ENCODE measurements at regions not wholly inside any gene's neighbourhood (a gene's known extent, or its start where the extent isn't known, plus 50 kb on each side); places are given as distances from the start of the nearest gene placed in this dataset.

DNA sequence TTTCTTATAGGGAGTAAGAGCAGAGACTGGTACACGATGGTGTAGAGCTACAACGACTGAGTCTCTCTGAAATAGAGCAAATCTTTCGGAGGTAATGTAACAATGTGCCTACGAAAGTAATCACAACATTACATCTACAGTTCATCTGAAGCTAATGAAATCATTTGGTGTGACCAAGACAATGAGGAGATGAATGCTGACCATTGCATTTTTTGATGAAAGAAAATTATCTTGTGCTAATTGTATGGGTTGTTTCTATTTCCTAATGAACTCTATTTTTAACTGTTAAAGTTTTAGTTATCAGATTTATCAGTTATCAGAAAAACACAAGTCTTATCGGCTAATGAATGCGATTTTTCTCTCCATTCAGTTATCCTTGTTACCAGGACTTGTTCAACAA is 913.4 kb downstream of the SLITRK6 start:
- no peak for FAIRE-seq
- Mint-ChIP-seq H3K36me3 (ENCODE audit: low read depth, unreplicated experiment) (no peaks in the 10 kb centered on the region), H3K4me1 (ENCODE audit: low read depth, unreplicated experiment) (no peaks in the 10 kb centered on the region)

DNA sequence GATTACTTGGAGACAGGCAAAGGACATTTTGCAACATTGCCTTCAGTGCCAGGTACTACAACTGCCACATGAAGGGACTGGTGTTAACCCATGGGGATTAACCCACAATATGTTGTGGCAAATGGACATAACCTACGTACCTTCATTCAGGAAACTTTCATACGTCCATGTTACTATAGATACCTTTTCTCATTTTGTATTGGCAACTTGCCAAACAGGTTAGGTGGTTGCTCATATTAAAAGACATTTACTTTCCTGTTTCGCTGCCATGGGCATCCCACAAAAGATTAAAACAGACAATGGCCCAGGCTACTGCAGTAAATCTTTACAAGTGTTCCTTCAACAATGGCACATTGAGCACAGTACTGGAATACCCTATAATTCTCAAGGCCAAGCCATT is 925.3 kb downstream of the SLITRK6 start:
- Histone ChIP-seq H2AFZ (ENCODE audit: low read depth, low read length) (no peak overlapping the region), H3K36me3 (ENCODE audit: insufficient read depth, low read length) (no peaks in the 10 kb centered on the region), H3K27ac (ENCODE audit: low read depth, low read length) (no peak overlapping the region), H4K20me1 (ENCODE audit: insufficient read depth, low read length) (no peaks in the 10 kb centered on the region), H3K4me1 (ENCODE audit: insufficient read depth, low read length) (no peaks in the 10 kb centered on the region), H3K4me2 (ENCODE audit: low read length) (no peak overlapping the region), H3K9me3 (ENCODE audit: insufficient read depth, low read depth, low read length) (no peaks in the 10 kb centered on the region), H3K4me3 (ENCODE audit: insufficient read depth, low read depth, low read length) (no peak overlapping the region), H3K9ac (ENCODE audit: low read length) (no peak overlapping the region), H3K27me3 (ENCODE audit: insufficient read depth, low read length) (no peaks in the 10 kb centered on the region), H3K79me2 (ENCODE audit: insufficient read depth, low read length) (no peaks in the 10 kb centered on the region)
- Mint-ChIP-seq H3K4me1 (ENCODE audit: low read depth, unreplicated experiment) (no peaks in the 10 kb centered on the region), H3K27me3 (ENCODE audit: low read depth, unreplicated experiment) (no peaks in the 10 kb centered on the region), H3K36me3 (ENCODE audit: low read depth, unreplicated experiment) (no peaks in the 10 kb centered on the region), H3K4me3 (ENCODE audit: unreplicated experiment) (no peak overlapping the region), H3K9me3 (ENCODE audit: unreplicated experiment) (peaks cover 11% of the 10 kb centered on the region), H3K27ac (ENCODE audit: unreplicated experiment) (no peak overlapping the region)
- DNase-seq (ENCODE audit: low read depth) (no peak), FAIRE-seq (no peak)
- TF ChIP-seq EZH2 (IDR thresholded peaks at IDR 0.05; ENCODE audit: insufficient read depth, low read length), result no peak
- TF ChIP-seq, protein P1, sequence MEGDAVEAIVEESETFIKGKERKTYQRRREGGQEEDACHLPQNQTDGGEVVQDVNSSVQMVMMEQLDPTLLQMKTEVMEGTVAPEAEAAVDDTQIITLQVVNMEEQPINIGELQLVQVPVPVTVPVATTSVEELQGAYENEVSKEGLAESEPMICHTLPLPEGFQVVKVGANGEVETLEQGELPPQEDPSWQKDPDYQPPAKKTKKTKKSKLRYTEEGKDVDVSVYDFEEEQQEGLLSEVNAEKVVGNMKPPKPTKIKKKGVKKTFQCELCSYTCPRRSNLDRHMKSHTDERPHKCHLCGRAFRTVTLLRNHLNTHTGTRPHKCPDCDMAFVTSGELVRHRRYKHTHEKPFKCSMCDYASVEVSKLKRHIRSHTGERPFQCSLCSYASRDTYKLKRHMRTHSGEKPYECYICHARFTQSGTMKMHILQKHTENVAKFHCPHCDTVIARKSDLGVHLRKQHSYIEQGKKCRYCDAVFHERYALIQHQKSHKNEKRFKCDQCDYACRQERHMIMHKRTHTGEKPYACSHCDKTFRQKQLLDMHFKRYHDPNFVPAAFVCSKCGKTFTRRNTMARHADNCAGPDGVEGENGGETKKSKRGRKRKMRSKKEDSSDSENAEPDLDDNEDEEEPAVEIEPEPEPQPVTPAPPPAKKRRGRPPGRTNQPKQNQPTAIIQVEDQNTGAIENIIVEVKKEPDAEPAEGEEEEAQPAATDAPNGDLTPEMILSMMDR (IDR thresholded peaks at IDR 0.05; ENCODE audit: insufficient read depth, low read depth, low read length), result no peak

More for the DNA sequence above, 913.4 kb downstream of the SLITRK6 start:
- Histone ChIP-seq H3K9me3 (ENCODE audit: insufficient read depth, low read depth, low read length) (no peaks in the 10 kb centered on the region), H3K9ac (ENCODE audit: low read length) (no peak overlapping the region), H3K4me2 (ENCODE audit: low read length) (no peak overlapping the region), H3K79me2 (ENCODE audit: insufficient read depth, low read length) (no peaks in the 10 kb centered on the region), H3K27me3 (ENCODE audit: insufficient read depth, low read length) (no peaks in the 10 kb centered on the region), H3K36me3 (ENCODE audit: insufficient read depth, low read length) (no peaks in the 10 kb centered on the region), H3K4me1 (ENCODE audit: insufficient read depth, low read length) (no peaks in the 10 kb centered on the region), H4K20me1 (ENCODE audit: insufficient read depth, low read length) (no peaks in the 10 kb centered on the region), H3K27ac (ENCODE audit: low read depth, low read length) (no peak overlapping the region), H2AFZ (ENCODE audit: low read depth, low read length) (no peak overlapping the region), H3K4me3 (ENCODE audit: insufficient read depth, low read depth, low read length) (no peak overlapping the region)
- no peaks in the 10 kb centered on the region for H3K9me3 Mint-ChIP-seq (ENCODE audit: unreplicated experiment)
- H3K4me3 Mint-ChIP-seq (ENCODE audit: unreplicated experiment), result no peak overlapping the region
- no peak for DNase-seq (ENCODE audit: low read depth)
- TF ChIP-seq, protein P1 (IDR thresholded peaks at IDR 0.05; ENCODE audit: insufficient read depth, low read depth, low read length), result no peak
- no peak for TF ChIP-seq EZH2 (IDR thresholded peaks at IDR 0.05; ENCODE audit: insufficient read depth, low read length)
- H3K27me3 Mint-ChIP-seq (ENCODE audit: low read depth, unreplicated experiment), result no peaks in the 10 kb centered on the region
- no peak overlapping the region for H3K27ac Mint-ChIP-seq (ENCODE audit: unreplicated experiment)

DNA sequence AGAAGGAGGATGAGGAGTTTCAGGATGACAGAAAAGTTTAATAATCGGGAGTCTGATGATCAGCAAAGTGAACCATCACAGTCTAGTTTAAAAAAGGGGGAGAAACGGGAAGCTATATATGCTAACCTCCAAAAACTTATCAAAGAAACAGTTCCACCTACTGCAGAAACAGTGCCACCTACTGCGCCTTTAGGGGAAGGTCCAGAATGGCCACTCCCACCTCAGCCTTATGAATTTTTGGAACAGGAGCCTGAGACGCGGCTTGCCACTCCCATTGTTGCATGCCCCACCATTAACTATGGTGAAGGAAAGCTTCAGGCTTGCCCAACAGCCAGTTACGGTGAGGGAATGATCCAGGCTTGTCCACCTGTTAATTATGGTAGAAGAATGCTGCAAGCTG is 929.0 kb downstream of the SLITRK6 start:
- peaks cover 5% of the 10 kb centered on the region for H3K4me1 ChIP-seq (ENCODE audit: insufficient read depth, low read length)
- no peaks in the 10 kb centered on the region for H3K27me3 ChIP-seq (ENCODE audit: insufficient read depth, low read length)
- DNase-seq (ENCODE audit: low read depth) (no peak), FAIRE-seq (no peak)
- H3K9me3 ChIP-seq (ENCODE audit: insufficient read depth, low read depth, low read length), result no peaks in the 10 kb centered on the region
- H2AFZ ChIP-seq (ENCODE audit: low read depth, low read length), result no peak overlapping the region
- no peaks in the 10 kb centered on the region for H4K20me1 ChIP-seq (ENCODE audit: insufficient read depth, low read length)
- no peak overlapping the region for H3K27ac ChIP-seq (ENCODE audit: low read depth, low read length)
- H3K36me3 ChIP-seq (ENCODE audit: insufficient read depth, low read length), result no peaks in the 10 kb centered on the region
- H3K27me3 Mint-ChIP-seq (ENCODE audit: low read depth, unreplicated experiment), result no peaks in the 10 kb centered on the region
- H3K9ac ChIP-seq (ENCODE audit: low read length), result no peak overlapping the region
- H3K79me2 ChIP-seq (ENCODE audit: insufficient read depth, low read length), result no peaks in the 10 kb centered on the region
- no peaks in the 10 kb centered on the region for H3K4me1 Mint-ChIP-seq (ENCODE audit: low read depth, unreplicated experiment)
- TF ChIP-seq, protein P1 (IDR thresholded peaks at IDR 0.05; ENCODE audit: insufficient read depth, low read depth, low read length), result no peak
- no peak for TF ChIP-seq EZH2 (IDR thresholded peaks at IDR 0.05; ENCODE audit: insufficient read depth, low read length)
- H3K4me3 Mint-ChIP-seq (ENCODE audit: unreplicated experiment), result no peak overlapping the region
- peaks cover 2% of the 10 kb centered on the region for H3K9me3 Mint-ChIP-seq (ENCODE audit: unreplicated experiment)
- no peak overlapping the region for H3K4me2 ChIP-seq (ENCODE audit: low read length)
- no peaks in the 10 kb centered on the region for H3K36me3 Mint-ChIP-seq (ENCODE audit: low read depth, unreplicated experiment)
- no peak overlapping the region for H3K4me3 ChIP-seq (ENCODE audit: insufficient read depth, low read depth, low read length)
- H3K27ac Mint-ChIP-seq (ENCODE audit: unreplicated experiment), result no peak overlapping the region

Measured in astrocyte (in vitro differentiated cells and primary cell).